ENCODE measurements at regions not wholly inside any gene's neighbourhood (a gene's known extent, or its start where the extent isn't known, plus 50 kb on each side); places are given as distances from the start of the nearest gene placed in this dataset.

DNA sequence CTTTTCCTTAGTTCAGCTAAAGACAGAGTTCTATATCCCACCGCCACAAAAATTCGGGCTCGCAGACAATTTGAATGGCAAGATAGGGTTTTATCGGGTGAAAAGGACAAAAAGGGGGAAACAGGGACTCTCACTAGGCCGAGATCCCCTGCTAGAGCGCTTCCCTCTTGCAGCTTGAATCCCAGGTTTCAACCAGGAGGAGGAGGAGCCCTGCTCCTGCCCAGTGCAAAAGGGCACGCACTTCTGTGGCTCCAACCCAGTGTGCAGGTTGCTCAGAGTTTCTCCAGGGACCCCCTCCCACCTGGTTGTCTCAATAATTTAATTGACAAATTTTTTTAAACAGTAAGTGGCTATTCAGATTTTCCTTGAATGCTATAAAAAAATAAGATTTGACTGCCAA lies 152.6 kb upstream of the LUZP2 start:
- Histone ChIP-seq H3K27me3 (ENCODE audit: insufficient read depth, low read depth) (no peaks in the 10 kb centered on the region), H3K4me1 (replicated peaks; ENCODE audit: insufficient read depth) (no peaks in the 10 kb centered on the region), H4K20me1 (ENCODE audit: insufficient read depth) (no peaks in the 10 kb centered on the region), H3K27ac (no peak overlapping the region), H3K79me2 (ENCODE audit: low read depth) (no peaks in the 10 kb centered on the region), H3K9me2 (ENCODE audit: insufficient read depth) (no peaks in the 10 kb centered on the region), H3K4me2 (no peak overlapping the region), H3K36me3 (ENCODE audit: low read depth) (no peaks in the 10 kb centered on the region), H2AFZ (no peak overlapping the region), H3F3A (ENCODE audit: insufficient read depth, low read depth) (no peaks in the 10 kb centered on the region), H3K4me3 (no peak overlapping the region), H3K9me3 (ENCODE audit: insufficient read depth, low read depth) (no peaks in the 10 kb centered on the region)
- POLR2A ChIA-PET (ENCODE audit: unreplicated experiment): no interaction called here
- CTCF ChIA-PET: no interaction called here
- TF ChIP-seq EZH2 (IDR thresholded peaks at IDR 0.05; ENCODE audit: low read depth): no peak
- intact Hi-C loops (cut with micrococcal nuclease; ENCODE audit: unreplicated experiment): no loop called here
- DNase-seq: no peak
- no TSS peak for BruUV-seq (replicated peaks)

DNA sequence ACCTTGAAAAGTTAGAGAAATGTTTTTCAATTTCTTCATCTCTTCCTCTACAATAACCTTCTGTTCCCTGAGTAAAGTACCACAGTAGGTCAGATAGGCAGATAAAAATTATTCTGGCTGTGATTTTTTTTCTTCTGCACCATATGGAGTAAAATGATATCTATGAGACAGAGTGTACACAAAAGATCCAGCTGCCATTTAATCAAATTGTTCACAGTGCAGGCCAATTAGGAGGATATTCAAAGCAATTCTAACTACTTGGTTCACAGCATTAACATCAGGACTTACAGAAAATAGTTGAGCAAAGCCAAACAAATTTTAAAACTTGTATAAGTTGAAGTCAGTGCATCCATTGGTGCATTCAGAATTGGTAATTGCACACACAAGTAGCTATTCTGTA lies 147.9 kb upstream of the LUZP2 start:
- Histone ChIP-seq H3K4me2 (no peak overlapping the region), H3K9me3 (ENCODE audit: insufficient read depth, low read depth) (no peaks in the 10 kb centered on the region), H3K27ac (no peak overlapping the region), H3K27me3 (ENCODE audit: insufficient read depth, low read depth) (no peaks in the 10 kb centered on the region), H3K79me2 (ENCODE audit: low read depth) (no peaks in the 10 kb centered on the region), H3K4me3 (no peak overlapping the region), H3K9me2 (ENCODE audit: insufficient read depth) (no peaks in the 10 kb centered on the region), H4K20me1 (ENCODE audit: insufficient read depth) (no peaks in the 10 kb centered on the region), H3F3A (ENCODE audit: insufficient read depth, low read depth) (no peaks in the 10 kb centered on the region), H3K36me3 (ENCODE audit: low read depth) (no peaks in the 10 kb centered on the region), H3K4me1 (replicated peaks; ENCODE audit: insufficient read depth) (no peaks in the 10 kb centered on the region), H2AFZ (no peak overlapping the region)
- ChIA-PET POLR2A (ENCODE audit: unreplicated experiment) (no interaction called here), CTCF (no interaction called here)
- intact Hi-C loops (cut with micrococcal nuclease; ENCODE audit: unreplicated experiment): no loop called here
- DNase-seq: no peak
- TF ChIP-seq, protein P1, sequence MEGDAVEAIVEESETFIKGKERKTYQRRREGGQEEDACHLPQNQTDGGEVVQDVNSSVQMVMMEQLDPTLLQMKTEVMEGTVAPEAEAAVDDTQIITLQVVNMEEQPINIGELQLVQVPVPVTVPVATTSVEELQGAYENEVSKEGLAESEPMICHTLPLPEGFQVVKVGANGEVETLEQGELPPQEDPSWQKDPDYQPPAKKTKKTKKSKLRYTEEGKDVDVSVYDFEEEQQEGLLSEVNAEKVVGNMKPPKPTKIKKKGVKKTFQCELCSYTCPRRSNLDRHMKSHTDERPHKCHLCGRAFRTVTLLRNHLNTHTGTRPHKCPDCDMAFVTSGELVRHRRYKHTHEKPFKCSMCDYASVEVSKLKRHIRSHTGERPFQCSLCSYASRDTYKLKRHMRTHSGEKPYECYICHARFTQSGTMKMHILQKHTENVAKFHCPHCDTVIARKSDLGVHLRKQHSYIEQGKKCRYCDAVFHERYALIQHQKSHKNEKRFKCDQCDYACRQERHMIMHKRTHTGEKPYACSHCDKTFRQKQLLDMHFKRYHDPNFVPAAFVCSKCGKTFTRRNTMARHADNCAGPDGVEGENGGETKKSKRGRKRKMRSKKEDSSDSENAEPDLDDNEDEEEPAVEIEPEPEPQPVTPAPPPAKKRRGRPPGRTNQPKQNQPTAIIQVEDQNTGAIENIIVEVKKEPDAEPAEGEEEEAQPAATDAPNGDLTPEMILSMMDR (conservative IDR thresholded peaks at IDR 0.05): no peak
- TF ChIP-seq EZH2 (IDR thresholded peaks at IDR 0.05; ENCODE audit: low read depth): no peak
- BruUV-seq (replicated peaks): no TSS peak

DNA sequence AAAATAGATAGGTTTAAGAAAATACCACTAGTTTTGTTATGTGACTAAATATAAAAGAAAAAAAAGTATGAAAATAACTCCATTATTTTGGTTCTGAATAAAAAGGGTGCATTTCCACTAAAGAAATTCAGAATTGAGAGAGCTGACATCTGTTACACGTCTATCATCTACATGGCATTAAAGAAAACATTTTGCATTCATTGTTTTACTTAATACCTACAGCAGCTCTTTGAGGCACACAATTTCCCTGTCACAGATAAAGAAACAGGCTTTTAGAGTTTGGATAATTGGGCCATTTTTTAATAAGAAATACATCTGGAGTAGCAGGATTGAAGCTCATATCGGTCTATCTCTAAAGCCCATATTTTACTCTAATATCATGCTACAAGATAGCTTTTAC lies 145.7 kb upstream of the LUZP2 start:
- H3K9me3 ChIP-seq (ENCODE audit: insufficient read depth, low read depth): no peaks in the 10 kb centered on the region
- no TSS peak for BruUV-seq (replicated peaks)
- H3K27me3 ChIP-seq (ENCODE audit: insufficient read depth, low read depth): no peaks in the 10 kb centered on the region
- CTCF ChIA-PET: no interaction called here
- TF ChIP-seq, protein P1 (conservative IDR thresholded peaks at IDR 0.05): no peak
- TF ChIP-seq EZH2 (IDR thresholded peaks at IDR 0.05; ENCODE audit: low read depth): no peak
- H3K4me2 ChIP-seq: no peak overlapping the region
- intact Hi-C loops (cut with micrococcal nuclease; ENCODE audit: unreplicated experiment): no loop called here
- H3K36me3 ChIP-seq (ENCODE audit: low read depth): no peaks in the 10 kb centered on the region
- no peak overlapping the region for H2AFZ ChIP-seq
- H3K27ac ChIP-seq: no peak overlapping the region
- H3K4me1 ChIP-seq (replicated peaks; ENCODE audit: insufficient read depth): no peaks in the 10 kb centered on the region
- H4K20me1 ChIP-seq (ENCODE audit: insufficient read depth): no peaks in the 10 kb centered on the region
- DNase-seq: no peak
- no peak overlapping the region for H3K4me3 ChIP-seq
- no peaks in the 10 kb centered on the region for H3K9me2 ChIP-seq (ENCODE audit: insufficient read depth)
- H3F3A ChIP-seq (ENCODE audit: insufficient read depth, low read depth): no peaks in the 10 kb centered on the region
- no peaks in the 10 kb centered on the region for H3K79me2 ChIP-seq (ENCODE audit: low read depth)
- POLR2A ChIA-PET (ENCODE audit: unreplicated experiment): interaction anchor here (0.7 kb wide), 1 partner anchor 33 kb away, joined by 6 read pairs; no protein-coding TSS in a partner anchor

DNA sequence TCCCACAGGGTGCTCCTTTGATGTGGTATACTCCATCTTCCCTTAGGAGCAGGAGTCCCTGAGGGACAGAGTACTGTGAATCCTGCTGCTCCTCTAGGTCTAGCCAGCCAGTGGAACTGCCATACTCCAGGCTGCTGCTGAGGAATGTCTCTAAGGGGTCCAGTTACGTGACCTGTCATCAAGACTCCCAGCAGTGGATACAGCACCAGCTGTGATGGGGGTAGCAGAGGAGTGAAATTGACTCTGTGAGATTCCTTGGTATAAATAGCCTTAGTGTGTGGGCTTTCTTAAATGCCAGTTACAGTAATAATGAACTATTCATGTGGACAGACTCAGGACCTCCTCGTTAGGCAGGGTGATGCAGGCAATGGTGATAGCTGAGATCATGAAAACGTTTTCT lies 140.4 kb upstream of the LUZP2 start:
- no TSS peak for BruUV-seq (replicated peaks)
- Histone ChIP-seq H3K4me3 (no peak overlapping the region), H3F3A (ENCODE audit: insufficient read depth, low read depth) (no peaks in the 10 kb centered on the region), H3K9me2 (ENCODE audit: insufficient read depth) (no peaks in the 10 kb centered on the region), H2AFZ (no peak overlapping the region), H3K27me3 (ENCODE audit: insufficient read depth, low read depth) (no peaks in the 10 kb centered on the region), H3K27ac (no peak overlapping the region), H3K79me2 (ENCODE audit: low read depth) (no peaks in the 10 kb centered on the region), H4K20me1 (ENCODE audit: insufficient read depth) (no peaks in the 10 kb centered on the region), H3K9me3 (ENCODE audit: insufficient read depth, low read depth) (no peaks in the 10 kb centered on the region), H3K4me2 (no peak overlapping the region), H3K4me1 (replicated peaks; ENCODE audit: insufficient read depth) (no peaks in the 10 kb centered on the region), H3K36me3 (ENCODE audit: low read depth) (no peaks in the 10 kb centered on the region)
- ChIA-PET POLR2A (ENCODE audit: unreplicated experiment) (no interaction called here), CTCF (no interaction called here)
- DNase-seq: no peak
- TF ChIP-seq, protein P1 (conservative IDR thresholded peaks at IDR 0.05): no peak
- no peak for TF ChIP-seq EZH2 (IDR thresholded peaks at IDR 0.05; ENCODE audit: low read depth)
- intact Hi-C loops (cut with micrococcal nuclease; ENCODE audit: unreplicated experiment): no loop called here

Measured in PC-9 (cell line).